NCI-H82 (cell line): ENCODE measurements at regions not wholly inside any gene's neighbourhood (a gene's known extent, or its start where the extent isn't known, plus 50 kb on each side); places are given as distances from the start of the nearest gene placed in this dataset.
"Not testable (repeated sequence)": the region's sequence is repeated elsewhere in the genome, so short reads cannot be mapped to it uniquely, and the experiment has no call there.

Source experiments
- DNase-seq: peaks from one replicate; lab custom pipeline; 2025; lab: John Stamatoyannopoulos, UW

DNA sequence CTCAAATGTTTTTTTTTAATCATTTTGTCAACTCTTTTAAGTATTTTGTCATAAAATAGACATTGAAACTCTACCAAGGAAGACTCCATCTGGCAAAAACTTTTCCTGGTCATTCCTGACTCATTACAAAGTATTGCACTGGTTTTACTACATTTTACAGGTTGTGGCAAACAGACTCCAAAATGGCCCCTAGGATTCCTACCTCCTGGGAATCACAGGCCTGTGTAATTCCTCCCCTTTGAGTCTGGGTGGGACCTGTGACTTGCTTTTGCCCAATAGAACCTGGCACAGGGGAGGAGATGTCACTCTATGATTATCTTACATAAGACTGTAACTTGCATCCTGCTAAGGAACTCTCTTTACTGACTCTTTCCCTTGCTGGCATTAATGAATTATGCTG is 123.6 kb upstream of the KCNJ6 start:
- DNase-seq = no peak

DNA sequence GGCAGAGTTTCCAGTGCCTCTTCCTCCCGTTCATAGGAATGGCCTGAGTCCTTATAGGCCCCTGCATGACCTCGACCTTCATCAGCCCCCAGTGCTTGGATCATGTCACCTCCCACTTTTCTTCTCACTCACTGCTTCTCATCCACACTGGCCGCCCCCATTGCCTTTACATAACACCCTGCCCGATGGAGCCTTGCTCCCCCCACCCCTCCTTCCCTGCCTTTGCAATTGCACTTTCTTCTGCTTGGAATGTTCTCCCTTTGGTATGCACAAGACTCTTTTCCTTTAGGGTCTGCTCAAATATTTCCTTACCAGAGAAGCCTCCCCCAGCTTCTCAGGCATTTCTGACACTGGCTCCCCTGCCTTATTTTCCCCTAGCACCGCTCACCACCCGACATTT is 125.2 kb upstream of the KCNJ6 start:
- no peak for DNase-seq

DNA sequence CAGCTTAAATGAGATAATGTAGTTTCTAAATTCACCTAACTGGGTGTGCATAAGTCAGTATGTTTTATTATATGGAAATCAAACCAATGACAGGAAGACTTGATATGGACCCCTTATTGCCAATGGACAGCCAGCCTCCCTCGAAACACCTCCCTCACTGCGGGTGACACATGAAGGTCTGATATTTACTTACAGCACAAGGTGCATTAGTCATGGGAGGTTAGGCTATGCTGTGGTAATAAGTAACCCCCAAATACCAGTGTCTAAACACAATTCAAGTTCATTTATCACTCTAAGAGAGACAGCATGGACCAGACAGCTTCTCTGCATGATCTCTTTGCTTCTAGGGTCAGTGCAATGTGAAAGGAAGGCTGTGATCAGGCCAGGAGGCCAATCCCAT is 126.0 kb upstream of the KCNJ6 start:
- DNase-seq = no peak

DNA sequence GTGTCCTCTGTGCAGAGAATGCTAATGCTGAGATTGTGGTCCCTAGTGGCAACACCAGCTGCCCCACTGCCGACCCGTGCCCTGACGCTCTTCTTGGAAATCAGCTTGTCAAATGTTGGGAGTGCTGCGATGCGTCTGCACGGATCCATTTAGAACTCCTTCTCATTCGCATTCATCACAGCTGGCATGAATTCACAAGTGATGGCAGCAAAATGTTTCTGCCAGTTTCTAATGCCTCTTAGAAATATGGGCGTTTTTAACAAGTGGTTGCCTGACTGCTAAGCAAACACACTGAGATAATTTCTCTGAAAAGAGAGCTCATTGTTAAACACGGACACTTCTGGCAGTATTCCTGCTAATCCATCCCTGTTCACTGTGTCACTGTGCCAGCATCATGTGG is 131.9 kb upstream of the KCNJ6 start:
- DNase-seq = peak; percentile 51

DNA sequence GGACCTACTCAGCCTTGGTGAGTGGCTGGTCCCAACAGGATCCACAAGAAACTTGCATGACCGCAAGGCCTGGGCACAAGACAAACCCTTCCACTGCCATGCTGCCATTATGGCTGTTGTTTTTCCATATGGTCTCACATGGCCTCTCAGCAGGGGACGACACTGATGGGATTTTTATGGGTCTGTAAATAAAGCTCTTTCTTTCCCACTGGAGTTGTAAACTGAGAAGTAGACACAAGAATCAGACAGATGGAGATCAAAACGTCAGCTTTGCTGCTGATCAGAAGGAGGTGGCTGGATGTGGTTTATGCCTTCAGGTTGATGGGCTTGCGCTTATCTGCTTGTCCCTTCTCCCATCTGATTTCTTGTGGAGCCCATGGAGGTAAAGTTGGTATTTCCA is 138.1 kb upstream of the KCNJ6 start:
- no peak for DNase-seq

DNA sequence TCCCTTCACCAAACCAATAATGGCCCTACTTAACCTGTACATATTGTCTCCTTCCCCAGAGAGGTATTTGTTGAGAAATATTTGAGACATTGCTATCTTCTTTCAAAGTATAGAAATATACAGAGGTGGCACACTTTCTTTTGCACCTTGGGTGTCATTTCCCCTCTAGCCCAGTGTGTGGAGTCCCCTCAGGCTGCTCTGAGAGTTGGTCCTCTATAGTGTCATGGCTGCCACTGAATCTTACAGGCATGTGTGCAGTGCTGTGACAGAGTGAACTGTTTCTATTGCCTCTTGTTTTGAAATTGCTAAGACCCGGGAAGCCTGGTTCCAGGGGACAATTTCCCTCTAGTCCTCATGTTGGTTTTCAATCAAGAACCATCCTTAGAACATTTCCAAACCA is 140.2 kb upstream of the KCNJ6 start:
- no peak for DNase-seq

DNA sequence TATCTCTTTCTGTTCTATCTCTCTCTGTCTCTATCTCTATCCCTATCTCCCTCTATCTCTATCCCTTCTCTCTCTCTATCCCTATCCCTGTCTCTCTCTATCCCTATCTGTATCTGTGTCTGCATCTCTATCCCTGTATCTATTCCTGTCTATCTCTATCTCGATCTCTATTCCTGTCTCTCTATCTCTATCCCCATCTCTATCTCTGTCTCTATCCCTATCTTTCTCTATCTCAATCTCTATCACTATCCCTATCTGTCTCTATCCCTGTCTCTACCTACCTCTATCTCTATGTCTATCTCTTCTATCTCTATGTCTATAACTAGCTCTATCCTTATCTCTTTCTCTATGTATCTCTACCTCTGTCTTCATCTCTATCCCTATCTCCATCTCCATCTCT is 141.4 kb upstream of the KCNJ6 start:
- no peak for DNase-seq

DNA sequence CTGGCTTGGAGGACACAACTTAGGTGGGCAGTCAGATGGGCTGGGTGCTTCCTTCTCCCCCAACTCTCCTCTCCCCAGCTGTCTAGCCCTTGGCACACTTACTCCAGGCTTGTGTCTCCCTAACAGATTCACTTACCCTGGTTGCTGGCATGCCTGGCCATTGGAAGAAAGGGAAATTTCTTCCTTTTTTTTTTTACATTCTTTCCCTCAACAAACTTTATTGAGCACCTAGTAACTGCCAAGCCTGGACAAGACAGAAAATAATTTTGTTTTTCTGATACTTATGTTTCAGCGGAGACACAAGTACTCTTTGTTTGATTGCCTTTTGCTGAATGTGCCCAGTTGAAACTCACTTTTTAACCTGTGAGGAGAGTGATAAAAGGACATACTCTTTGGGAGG is 144.3 kb upstream of the KCNJ6 start:
- no peak for DNase-seq

DNA sequence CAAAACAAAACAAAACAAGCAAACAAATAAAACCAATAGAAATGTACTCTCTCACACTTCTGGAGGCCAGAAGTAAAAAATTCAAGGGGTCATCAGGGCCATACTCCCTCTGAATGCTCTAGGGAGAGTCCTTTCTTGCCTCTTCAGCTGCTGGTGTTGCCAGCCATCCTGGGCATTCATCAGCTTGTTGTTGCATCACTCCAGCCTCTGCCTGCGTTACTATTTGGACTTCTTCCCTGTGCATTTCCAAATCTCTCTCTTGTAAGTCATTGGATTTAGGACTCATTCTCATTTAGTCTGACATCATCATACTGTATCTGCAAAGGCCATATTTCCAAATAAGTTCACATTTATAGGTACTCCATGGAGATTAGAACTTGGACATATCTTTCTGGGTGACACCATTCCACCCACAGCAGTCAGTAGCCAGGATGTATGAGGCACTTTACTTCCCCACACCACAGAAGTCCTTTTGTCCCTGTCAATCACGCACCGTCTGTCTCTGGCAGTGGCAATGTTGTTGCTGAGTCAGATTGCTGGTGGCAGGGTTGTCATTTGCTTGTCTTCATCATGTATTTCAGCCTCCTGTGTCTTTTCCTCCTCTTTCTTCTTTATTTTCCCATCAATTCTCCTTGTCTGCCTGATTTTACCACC is 151.0 kb upstream of the KCNJ6 start:
- no peak for DNase-seq

DNA sequence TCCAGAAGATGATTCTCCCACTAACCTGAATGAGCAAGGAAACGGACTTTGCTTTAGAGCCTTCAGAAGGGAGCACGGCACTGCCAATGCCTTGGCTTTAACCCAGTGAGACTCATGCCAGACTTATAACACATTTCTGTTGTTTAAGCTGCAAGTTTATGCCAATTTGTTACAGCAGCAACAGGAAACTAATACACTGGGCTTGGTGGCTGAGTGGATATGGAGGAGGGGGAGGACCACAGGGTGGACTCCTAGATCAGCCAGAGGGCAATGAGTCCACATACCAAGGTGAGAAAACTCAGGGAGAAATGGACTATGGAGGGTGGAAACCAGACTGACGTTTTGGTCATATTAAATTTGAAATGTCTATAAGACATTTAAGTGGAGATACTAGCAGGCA is 156.2 kb upstream of the KCNJ6 start:
- DNase-seq = no peak

DNA sequence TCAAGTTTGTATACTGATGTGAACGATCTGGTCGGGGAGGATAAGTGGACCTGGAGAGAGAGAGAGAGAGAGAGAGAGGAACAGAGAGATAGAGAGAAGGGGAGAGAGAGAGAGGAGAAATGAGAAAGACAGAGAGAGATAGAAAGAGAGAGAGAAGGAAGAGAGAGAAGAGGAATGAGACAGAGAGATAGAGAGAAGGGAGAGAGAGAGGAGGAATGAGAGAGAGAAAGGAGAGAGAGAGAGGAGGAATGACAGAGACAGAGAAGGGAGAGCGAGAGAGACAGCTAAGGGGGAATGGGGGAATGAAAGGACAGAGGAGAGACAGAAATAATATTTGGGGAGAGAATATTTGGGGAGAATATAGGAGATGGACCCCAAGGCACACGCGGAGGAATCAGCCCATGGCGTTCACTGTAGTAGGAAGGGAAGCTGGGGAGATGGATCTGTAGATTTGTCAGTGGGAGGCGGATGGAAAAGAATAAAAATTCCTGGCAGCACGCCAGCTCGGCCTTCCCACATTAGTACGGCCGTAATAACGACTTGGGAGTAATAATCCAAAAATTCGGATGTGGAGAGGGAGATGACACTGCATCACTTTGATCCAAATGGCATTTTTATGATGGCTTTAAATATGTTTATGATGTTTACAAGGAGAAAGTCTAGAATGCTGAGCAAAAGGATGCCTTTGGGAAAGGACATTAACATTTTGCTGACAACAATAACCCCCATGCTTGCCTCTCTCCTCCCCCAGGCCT is 159.8 kb upstream of the KCNJ6 start:
- no peak for DNase-seq

DNA sequence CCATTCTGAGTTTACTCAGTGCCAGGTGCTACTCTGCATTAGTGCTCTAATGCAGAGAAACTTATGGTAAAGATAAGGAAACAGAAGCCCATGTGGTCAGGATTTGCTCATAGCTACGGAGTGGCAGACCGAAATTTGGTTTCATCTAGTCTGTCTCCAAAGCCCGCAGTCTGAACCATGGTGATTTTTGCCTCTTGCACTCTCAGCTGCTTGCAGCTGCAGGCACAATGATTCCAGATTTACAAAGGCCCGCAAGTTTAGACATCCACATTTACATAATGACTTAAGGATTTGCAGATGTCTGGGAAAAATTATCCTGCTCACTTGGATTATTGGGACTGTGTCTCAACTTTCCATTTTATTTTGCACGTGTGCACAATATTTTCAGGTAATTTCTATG is 161.3 kb upstream of the KCNJ6 start:
- no peak for DNase-seq

DNA sequence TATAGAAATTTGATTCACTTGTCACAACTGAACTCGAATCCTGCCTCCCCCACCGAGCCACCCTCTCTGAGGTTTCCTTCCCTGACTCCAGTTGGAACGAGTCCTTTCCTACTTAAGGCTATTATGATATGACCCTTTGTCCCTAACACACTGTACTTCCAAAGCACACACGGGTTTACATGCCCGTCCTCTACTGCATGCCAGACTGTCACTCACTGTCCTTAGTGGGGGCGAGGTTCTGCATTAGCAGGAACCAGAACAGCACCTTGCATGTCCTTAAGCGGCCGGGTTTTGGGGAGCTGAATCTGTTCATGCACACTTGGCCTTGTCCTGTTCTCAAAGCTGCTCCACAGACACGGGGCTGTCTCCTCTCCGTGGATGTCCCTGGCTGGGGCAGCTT is 164.6 kb upstream of the KCNJ6 start:
- no peak for DNase-seq

DNA sequence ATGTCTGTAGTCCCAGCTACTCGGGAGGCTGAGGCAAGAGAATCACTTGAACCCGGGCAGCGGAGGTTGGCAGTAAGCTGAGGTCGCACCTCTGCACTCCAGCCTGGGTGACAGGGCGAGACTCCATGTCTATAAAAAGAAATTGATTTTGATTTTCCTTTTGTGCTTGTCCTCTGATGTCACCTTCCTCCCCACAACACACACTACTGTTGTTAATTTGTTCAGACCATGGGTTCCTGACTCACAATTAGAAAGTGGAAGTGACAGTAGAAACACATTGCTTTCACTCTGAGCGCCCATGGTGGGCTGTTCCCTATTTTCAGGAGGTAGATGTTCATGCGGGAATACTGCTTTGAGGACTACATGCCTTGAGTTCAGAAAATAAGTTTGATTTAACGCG is 165.5 kb upstream of the KCNJ6 start:
- no peak for DNase-seq

DNA sequence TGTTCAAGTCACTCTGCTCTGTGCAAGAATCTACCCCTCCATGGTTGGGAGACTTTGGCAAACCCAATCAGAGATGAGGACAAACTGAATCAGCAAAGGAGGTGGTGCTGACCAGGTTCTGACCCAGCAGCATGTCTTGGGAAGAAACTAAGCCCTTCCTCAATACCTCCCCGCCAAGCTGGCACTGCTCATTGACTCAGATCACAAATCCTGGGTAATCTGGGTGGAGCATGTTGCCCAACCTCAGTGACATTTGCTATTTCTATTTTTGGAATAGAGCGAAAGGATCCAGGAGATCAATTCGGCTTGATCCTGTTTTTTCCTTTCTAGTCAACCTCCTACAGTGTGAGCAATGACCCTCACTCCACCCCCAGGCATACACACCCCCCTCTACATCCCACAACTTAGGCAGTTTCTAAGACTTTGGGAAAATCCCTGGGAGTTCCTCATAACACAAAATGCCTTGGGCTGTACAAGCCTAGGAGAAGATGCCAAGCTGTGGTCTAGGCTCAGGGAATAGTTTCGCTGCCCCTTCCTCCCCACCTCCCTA is 166.8 kb upstream of the KCNJ6 start:
- peak; percentile 20 for DNase-seq

DNA sequence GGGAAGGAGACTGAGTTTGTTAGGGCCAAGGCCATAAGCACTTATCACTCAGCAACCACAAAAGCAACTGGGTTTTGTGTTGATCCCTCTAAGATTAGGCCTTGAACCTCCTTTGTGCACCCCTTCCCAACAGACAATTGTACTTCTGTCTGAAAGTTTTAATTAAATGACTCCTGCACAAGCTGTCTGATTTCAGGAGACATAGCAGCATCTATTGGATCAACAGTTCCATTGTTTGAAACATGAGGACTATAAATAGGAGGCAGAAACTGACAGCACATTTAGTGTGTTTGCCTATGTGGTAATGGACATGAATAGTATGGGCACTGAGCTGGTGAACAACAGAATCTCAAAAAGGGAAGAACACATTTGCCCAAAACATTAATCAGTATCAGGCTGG is 167.3 kb upstream of the KCNJ6 start:
- no peak for DNase-seq

DNA sequence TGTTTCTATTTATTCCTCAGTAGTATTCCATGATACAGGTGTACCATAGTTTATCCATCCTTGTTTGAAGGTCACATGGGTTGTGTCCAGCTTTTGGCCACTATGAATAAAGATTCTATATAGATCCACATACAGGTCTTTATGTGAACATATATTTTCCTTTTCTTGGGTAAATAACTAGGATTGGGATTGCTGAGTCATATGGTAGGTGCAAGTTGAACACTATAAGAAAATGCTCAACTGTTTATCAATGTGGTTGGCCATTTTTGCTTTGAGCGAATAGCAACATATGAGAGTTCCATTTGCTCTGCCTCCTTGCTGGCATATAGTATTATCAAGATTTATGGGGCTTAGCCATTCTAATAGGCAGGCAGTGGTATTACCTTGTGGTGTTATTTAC is 170.2 kb upstream of the KCNJ15 start:
- DNase-seq = peak; percentile 19

DNA sequence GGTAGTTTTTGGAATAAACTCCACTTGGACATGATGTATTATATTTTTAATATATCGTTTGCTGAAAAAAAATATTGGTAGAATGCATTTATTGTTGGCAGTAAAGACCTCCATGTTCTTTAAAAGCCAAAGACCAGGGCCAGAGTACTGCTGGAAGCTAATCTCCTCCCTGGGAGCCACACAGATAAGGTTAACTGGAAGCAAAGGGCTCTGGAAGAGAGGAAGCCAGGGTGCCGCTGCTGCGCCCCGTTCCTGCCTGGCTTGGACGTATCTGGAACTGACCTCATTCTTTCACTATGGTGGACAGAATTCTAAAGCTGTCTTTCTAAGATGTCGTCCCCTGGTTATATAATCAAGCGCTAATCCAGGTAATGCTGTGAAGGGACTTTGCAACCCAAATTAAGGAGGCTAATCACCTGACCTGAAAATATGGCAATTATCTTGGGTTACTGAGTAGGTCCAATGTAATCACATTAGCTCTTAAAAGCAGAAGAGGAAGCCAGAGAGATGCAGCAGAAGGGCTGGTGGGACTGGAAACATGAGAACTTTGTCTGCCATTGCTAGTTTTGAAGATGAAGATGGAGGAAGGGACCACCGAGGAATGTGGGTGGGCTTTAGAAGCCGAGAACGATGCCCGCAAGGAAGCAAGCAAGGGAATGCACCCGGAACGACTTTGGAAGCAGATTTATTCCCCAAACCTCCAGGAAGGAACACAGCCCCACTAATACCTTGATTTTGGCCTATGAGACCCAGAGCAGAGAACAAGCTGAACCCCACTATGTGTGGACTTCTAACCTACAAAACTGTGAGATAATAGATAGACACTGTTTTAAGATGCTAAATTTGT is 167.7 kb upstream of the KCNJ15 start:
- DNase-seq = peak; percentile 85

DNA sequence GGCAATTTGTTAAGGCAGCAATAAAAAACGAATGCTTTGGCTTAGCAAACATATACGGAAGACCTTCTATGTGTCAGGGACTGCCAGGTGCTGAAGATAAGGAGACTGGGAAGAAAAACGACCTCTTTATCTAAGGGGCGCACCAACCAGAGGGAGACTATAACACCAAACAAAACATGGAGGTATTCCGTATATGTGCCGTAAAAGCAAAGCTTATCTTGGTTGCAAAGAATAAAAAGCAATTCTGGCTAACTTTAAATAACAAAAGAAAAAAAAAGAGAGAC is 167.1 kb upstream of the KCNJ15 start:
- DNase-seq = no peak

DNA sequence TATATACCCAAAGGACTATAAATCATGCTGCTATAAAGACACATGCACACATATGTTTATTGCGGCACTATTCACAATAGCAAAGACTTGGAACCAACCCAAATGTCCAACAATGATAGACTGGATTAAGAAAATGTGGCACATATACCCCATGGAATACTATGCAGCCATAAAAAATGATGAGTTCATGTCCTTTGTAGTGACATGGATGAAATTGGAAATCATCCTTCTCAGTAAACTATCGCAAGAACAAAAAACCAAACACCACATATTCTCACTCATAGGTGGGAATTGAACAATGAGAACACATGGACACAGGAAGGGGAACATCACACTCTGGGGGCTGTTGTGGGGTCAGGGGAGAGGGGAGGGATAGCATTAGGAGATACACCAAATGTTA is 165.7 kb upstream of the KCNJ15 start:
- DNase-seq = not testable (repeated sequence)

DNA sequence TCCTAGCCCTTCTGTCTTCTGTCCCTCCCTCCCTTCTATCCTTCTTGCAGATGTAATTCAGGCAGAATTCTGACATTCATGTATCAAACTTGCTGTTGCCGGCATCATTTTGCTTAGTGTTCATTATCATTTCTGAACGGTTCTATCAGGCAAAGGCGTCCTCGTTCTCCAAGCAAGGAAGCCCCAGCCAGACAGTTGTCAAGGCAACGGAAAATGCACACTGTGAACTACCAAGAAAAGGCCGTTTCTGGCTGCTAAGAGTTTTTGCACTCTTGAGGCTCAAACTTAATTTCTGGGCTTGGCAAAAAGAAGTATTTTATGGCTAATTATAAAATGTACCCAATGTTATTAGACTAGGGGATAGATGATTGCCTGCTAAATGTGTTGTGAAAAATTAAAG is 164.7 kb upstream of the KCNJ15 start:
- no peak for DNase-seq

DNA sequence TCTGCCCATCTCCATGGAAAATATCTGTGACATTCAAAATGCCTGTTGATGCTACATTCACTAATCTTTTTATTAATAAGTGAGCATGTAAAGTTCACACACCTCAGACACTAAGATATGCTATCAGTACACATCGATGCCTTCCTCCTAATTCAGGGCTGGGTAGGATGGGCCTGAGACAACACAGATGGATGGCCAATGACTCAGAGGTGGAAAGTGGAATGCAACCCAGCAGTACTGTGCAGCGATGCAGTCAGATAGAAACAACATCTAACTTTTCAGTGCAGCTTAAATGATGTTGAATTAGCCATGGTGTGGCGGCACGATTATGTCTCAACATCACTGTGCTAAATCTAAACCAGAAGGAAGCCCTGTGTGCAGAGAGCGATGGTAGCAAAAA is 161.6 kb upstream of the KCNJ15 start:
- no peak for DNase-seq

DNA sequence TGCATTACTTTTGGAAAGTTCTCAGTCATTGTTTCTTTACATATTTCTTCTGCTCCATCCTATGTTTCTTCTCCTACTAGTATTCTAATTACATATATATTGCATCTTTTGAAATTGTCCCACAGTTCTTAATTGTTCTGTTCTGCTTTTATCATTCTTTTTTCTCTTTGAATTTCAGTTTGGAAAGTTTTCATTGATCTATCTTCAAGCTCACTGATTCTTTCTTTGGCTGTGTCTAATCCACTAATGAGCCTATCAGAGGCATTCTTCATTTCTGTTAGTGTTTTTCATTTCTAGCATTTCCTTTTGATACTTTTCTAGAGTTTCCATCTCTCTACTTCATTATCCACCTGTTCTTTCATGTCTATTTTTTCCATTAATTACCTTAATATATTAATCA is 159.0 kb upstream of the KCNJ15 start:
- DNase-seq = no peak
